NB4 (cell line): ENCODE measurements at regions not wholly inside any gene's neighbourhood (a gene's known extent, or its start where the extent isn't known, plus 50 kb on each side); places are given as distances from the start of the nearest gene placed in this dataset.

Experiments used
- CTCF ChIP-seq: IDR thresholded peaks from one replicate; pipeline ENCODE4 v1.5.1; 2012; ENCODE audit warnings: low read depth, low read length
- MAX ChIP-seq: IDR thresholded peaks from 2 replicates; pipeline ENCODE4 v1.6.1; 2011; ENCODE audit warnings: low read depth, low read length
- MYC ChIP-seq: IDR thresholded peaks from 2 replicates; pipeline ENCODE4 v1.6.1; 2011; ENCODE audit warnings: low read depth, low read length
- POLR2A ChIP-seq: IDR thresholded peaks from 2 replicates; pipeline ENCODE4 v1.6.1; 2011; ENCODE audit warnings: mild to moderate bottlenecking; ENCODE audit not compliant: insufficient read length; ENCODE audit errors: extremely low read depth

- TF ChIP-seq MAX (no peak), CTCF (no peak), POLR2A (no peak), MYC (no peak)
Observed at GRCh38 chr2:14915983-14916382, 283.5 kb downstream of the LRATD1 start.
